SU-DHL-6 (cell line): ENCODE measurements at regions not wholly inside any gene's neighbourhood (a gene's known extent, or its start where the extent isn't known, plus 50 kb on each side); places are given as distances from the start of the nearest gene placed in this dataset.

Experiments used
- CTCF ChIP-seq: fragments of 200-600 bp; sonication (generic); IDR thresholded peaks from one replicate; pipeline ENCODE4 v1.5.1; 2017; ENCODE audit warnings: antibody characterized with exemption, mild to moderate bottlenecking, low read length, moderate library complexity; ENCODE audit not compliant: insufficient read depth, poor library complexity, severe bottlenecking
- EZH2phosphoT487 ChIP-seq: fragments of 200-600 bp; sonication (generic), shearing (Covaris generic); conservative IDR thresholded peaks from 2 replicates; pipeline ENCODE4 v1.6.1; 2018; ENCODE audit warnings: mild to moderate bottlenecking, antibody characterized with exemption, low read length, moderate library complexity, mixed read lengths

- TF ChIP-seq CTCF (no peak), EZH2phosphoT487 (no peak)
Measured at GRCh38 chr19:31223740-31224534, 125.3 kb downstream of the TSHZ3 start.
